ENCODE measurements at regions not wholly inside any gene's neighbourhood (a gene's known extent, or its start where the extent isn't known, plus 50 kb on each side); places are given as distances from the start of the nearest gene placed in this dataset.

- no peak overlapping the region for H3K14ac ChIP-seq (ENCODE audit: low read length)
- H3K27me3 ChIP-seq (ENCODE audit: control insufficient read depth in 3 of 3, insufficient read depth in 3 of 3, low read depth in 1 of 3, low read length in 3 of 3) = no peaks in the 10 kb centered on the region
- DNase-seq (ENCODE audit: low spot score) = no peak
- no peak overlapping the region for H2AK5ac ChIP-seq (ENCODE audit: low read depth, low read length)
- no peak overlapping the region for H3K4me2 ChIP-seq (ENCODE audit: insufficient read depth, low read length, poor library complexity, severe bottlenecking)
- H2AFZ ChIP-seq (ENCODE audit: low read length) = no peak overlapping the region
- no peaks in the 10 kb centered on the region for H3K79me1 ChIP-seq (ENCODE audit: low read depth, low read length)
- no peak overlapping the region for H3K27ac ChIP-seq (replicated peaks; ENCODE audit: low read length)
- H3K4me3 ChIP-seq (ENCODE audit: low read length in 2 of 2) = no peak overlapping the region
- no peak overlapping the region for H3K9ac ChIP-seq (ENCODE audit: low read depth, low read length, poor library complexity)
- no CpG with 5 or more reads among the region's 3 CpGs for WGBS, 2 donors (ENCODE audit: extremely low coverage in 2 of 2, insufficient read length in 2 of 2, insufficient replicate concordance in 1 of 2)
- H4K91ac ChIP-seq (ENCODE audit: low read depth, low read length, poor library complexity) = no peak overlapping the region
- no peaks in the 10 kb centered on the region for H3K36me3 ChIP-seq (replicated peaks in 1 of 2; ENCODE audit: control insufficient read depth in 2 of 2, insufficient read depth in 2 of 2, low read length in 2 of 2)
- H2BK5ac ChIP-seq (ENCODE audit: low read length) = no peak overlapping the region
- no peak overlapping the region for H2BK12ac ChIP-seq (ENCODE audit: low read length)
- H2BK120ac ChIP-seq (ENCODE audit: low read depth, low read length) = no peak overlapping the region
- no peak overlapping the region for H4K8ac ChIP-seq (ENCODE audit: low read depth, low read length)
- peaks cover 0 to 2% of the 10 kb centered on the region in 2 donors for H3K4me1 ChIP-seq (ENCODE audit: control insufficient read depth in 2 of 2, insufficient read depth in 1 of 2, low read depth in 1 of 2, low read length in 2 of 2)
- no peak overlapping the region for H3K23ac ChIP-seq (ENCODE audit: low read depth, low read length, poor library complexity)
- no peak overlapping the region for H3K4ac ChIP-seq (ENCODE audit: low read length)
- H3K9me3 ChIP-seq (replicated peaks in 1 of 2; ENCODE audit: control insufficient read depth in 2 of 2, insufficient read depth in 1 of 2, low read depth in 1 of 2, low read length in 2 of 2) = peaks cover 0 to 4% of the 10 kb centered on the region in 2 donors
- no peak overlapping the region for H3K18ac ChIP-seq (ENCODE audit: low read length)
- H2BK15ac ChIP-seq (ENCODE audit: low read length) = no peak overlapping the region
Observed at GRCh38 chr3:95312650-95313049, 1249.8 kb downstream of the NSUN3 start.

GRCh38 chr3:95319921-95320494, 1257.1 kb downstream of the NSUN3 start:
- Histone ChIP-seq H3K9me3 (replicated peaks in 1 of 2; ENCODE audit: control insufficient read depth in 2 of 2, insufficient read depth in 1 of 2, low read depth in 1 of 2, low read length in 2 of 2) (peaks cover 0 to 4% of the 10 kb centered on the region in 2 donors), H3K4me1 (ENCODE audit: control insufficient read depth in 2 of 2, insufficient read depth in 1 of 2, low read depth in 1 of 2, low read length in 2 of 2) (peaks cover 0 to 7% of the 10 kb centered on the region in 2 donors), H3K4me3 (ENCODE audit: low read length in 2 of 2) (no peak overlapping the region), H2BK5ac (ENCODE audit: low read length) (no peak overlapping the region), H4K8ac (ENCODE audit: low read depth, low read length) (no peak overlapping the region), H4K91ac (ENCODE audit: low read depth, low read length, poor library complexity) (no peak overlapping the region), H3K4ac (ENCODE audit: low read length) (no peak overlapping the region), H3K4me2 (ENCODE audit: insufficient read depth, low read length, poor library complexity, severe bottlenecking) (no peak overlapping the region), H2AK5ac (ENCODE audit: low read depth, low read length) (no peak overlapping the region), H3K9ac (ENCODE audit: low read depth, low read length, poor library complexity) (no peak overlapping the region), H3K23ac (ENCODE audit: low read depth, low read length, poor library complexity) (no peak overlapping the region), H2BK15ac (ENCODE audit: low read length) (no peak overlapping the region), H3K27me3 (ENCODE audit: control insufficient read depth in 3 of 3, insufficient read depth in 3 of 3, low read depth in 1 of 3, low read length in 3 of 3) (no peaks in the 10 kb centered on the region), H3K14ac (ENCODE audit: low read length) (no peak overlapping the region), H3K79me1 (ENCODE audit: low read depth, low read length) (no peaks in the 10 kb centered on the region), H3K18ac (ENCODE audit: low read length) (no peak overlapping the region), H2BK12ac (ENCODE audit: low read length) (no peak overlapping the region), H3K36me3 (replicated peaks in 1 of 2; ENCODE audit: control insufficient read depth in 2 of 2, insufficient read depth in 2 of 2, low read length in 2 of 2) (no peaks in the 10 kb centered on the region), H2AFZ (ENCODE audit: low read length) (peak overlapping the region; percentile 44), H3K27ac (replicated peaks; ENCODE audit: low read length) (no peak overlapping the region), H2BK120ac (ENCODE audit: low read depth, low read length) (no peak overlapping the region)
- WGBS, 2 donors (ENCODE audit: extremely low coverage in 2 of 2, insufficient read length in 2 of 2, insufficient replicate concordance in 1 of 2) = no CpG with 5 or more reads among the region's 3 CpGs
- no peak for DNase-seq (ENCODE audit: low spot score)

GRCh38 chr3:95327478-95327877, 1264.6 kb downstream of the NSUN3 start:
- no peak overlapping the region for H3K4me3 ChIP-seq (ENCODE audit: low read length in 2 of 2)
- no CpG with 5 or more reads among the region's 2 CpGs for WGBS, 2 donors (ENCODE audit: extremely low coverage in 2 of 2, insufficient read length in 2 of 2, insufficient replicate concordance in 1 of 2)
- DNase-seq (ENCODE audit: low spot score) = no peak

GRCh38 chr3:95333826-95334225, 1271.0 kb downstream of the NSUN3 start:
- Histone ChIP-seq H3K27ac (replicated peaks; ENCODE audit: low read length) (no peak overlapping the region), H2BK120ac (ENCODE audit: low read depth, low read length) (no peak overlapping the region), H3K27me3 (ENCODE audit: control insufficient read depth in 3 of 3, insufficient read depth in 3 of 3, low read depth in 1 of 3, low read length in 3 of 3) (no peaks in the 10 kb centered on the region), H3K14ac (ENCODE audit: low read length) (no peak overlapping the region), H4K91ac (ENCODE audit: low read depth, low read length, poor library complexity) (no peak overlapping the region), H3K4ac (ENCODE audit: low read length) (no peak overlapping the region), H2BK5ac (ENCODE audit: low read length) (no peak overlapping the region), H4K8ac (ENCODE audit: low read depth, low read length) (no peak overlapping the region), H3K9me3 (replicated peaks in 1 of 2; ENCODE audit: control insufficient read depth in 2 of 2, insufficient read depth in 1 of 2, low read depth in 1 of 2, low read length in 2 of 2) (peaks cover 0 to 2% of the 10 kb centered on the region in 2 donors), H2BK12ac (ENCODE audit: low read length) (no peak overlapping the region), H2BK15ac (ENCODE audit: low read length) (no peak overlapping the region), H3K36me3 (replicated peaks in 1 of 2; ENCODE audit: control insufficient read depth in 2 of 2, insufficient read depth in 2 of 2, low read length in 2 of 2) (no peaks in the 10 kb centered on the region), H3K4me2 (ENCODE audit: insufficient read depth, low read length, poor library complexity, severe bottlenecking) (no peak overlapping the region), H3K9ac (ENCODE audit: low read depth, low read length, poor library complexity) (no peak overlapping the region), H2AFZ (ENCODE audit: low read length) (no peak overlapping the region), H2AK5ac (ENCODE audit: low read depth, low read length) (no peak overlapping the region), H3K18ac (ENCODE audit: low read length) (no peak overlapping the region), H3K79me1 (ENCODE audit: low read depth, low read length) (no peaks in the 10 kb centered on the region), H3K4me3 (ENCODE audit: low read length in 2 of 2) (no peak overlapping the region), H3K23ac (ENCODE audit: low read depth, low read length, poor library complexity) (no peak overlapping the region), H3K4me1 (ENCODE audit: control insufficient read depth in 2 of 2, insufficient read depth in 1 of 2, low read depth in 1 of 2, low read length in 2 of 2) (no peaks in the 10 kb centered on the region)
- no peak for DNase-seq (ENCODE audit: low spot score)
- no CpG with 5 or more reads among the region's 2 CpGs for WGBS, 2 donors (ENCODE audit: extremely low coverage in 2 of 2, insufficient read length in 2 of 2, insufficient replicate concordance in 1 of 2)

More at GRCh38 chr3:95327478-95327877, 1264.6 kb downstream of the NSUN3 start:
- H2AK5ac ChIP-seq (ENCODE audit: low read depth, low read length) = no peak overlapping the region
- H3K27me3 ChIP-seq (ENCODE audit: control insufficient read depth in 3 of 3, insufficient read depth in 3 of 3, low read depth in 1 of 3, low read length in 3 of 3) = no peaks in the 10 kb centered on the region
- no peaks in the 10 kb centered on the region for H3K4me1 ChIP-seq (ENCODE audit: control insufficient read depth in 2 of 2, insufficient read depth in 1 of 2, low read depth in 1 of 2, low read length in 2 of 2)
- H3K18ac ChIP-seq (ENCODE audit: low read length) = no peak overlapping the region
- no peak overlapping the region for H3K27ac ChIP-seq (replicated peaks; ENCODE audit: low read length)
- no peaks in the 10 kb centered on the region for H3K79me1 ChIP-seq (ENCODE audit: low read depth, low read length)
- no peak overlapping the region for H4K8ac ChIP-seq (ENCODE audit: low read depth, low read length)
- H2BK120ac ChIP-seq (ENCODE audit: low read depth, low read length) = no peak overlapping the region
- H3K9ac ChIP-seq (ENCODE audit: low read depth, low read length, poor library complexity) = no peak overlapping the region
- H3K23ac ChIP-seq (ENCODE audit: low read depth, low read length, poor library complexity) = no peak overlapping the region
- no peaks in the 10 kb centered on the region for H3K36me3 ChIP-seq (replicated peaks in 1 of 2; ENCODE audit: control insufficient read depth in 2 of 2, insufficient read depth in 2 of 2, low read length in 2 of 2)
- no peak overlapping the region for H2BK15ac ChIP-seq (ENCODE audit: low read length)
- H3K4ac ChIP-seq (ENCODE audit: low read length) = no peak overlapping the region
- H2AFZ ChIP-seq (ENCODE audit: low read length) = no peak overlapping the region
- no peak overlapping the region for H4K91ac ChIP-seq (ENCODE audit: low read depth, low read length, poor library complexity)
- no peak overlapping the region for H3K4me2 ChIP-seq (ENCODE audit: insufficient read depth, low read length, poor library complexity, severe bottlenecking)
- no peak overlapping the region for H2BK12ac ChIP-seq (ENCODE audit: low read length)
- no peak overlapping the region for H2BK5ac ChIP-seq (ENCODE audit: low read length)
- H3K14ac ChIP-seq (ENCODE audit: low read length) = no peak overlapping the region
- H3K9me3 ChIP-seq (replicated peaks in 1 of 2; ENCODE audit: control insufficient read depth in 2 of 2, insufficient read depth in 1 of 2, low read depth in 1 of 2, low read length in 2 of 2) = no peaks in the 10 kb centered on the region

All from neuronal stem cell (in vitro differentiated cells).